Nephron progenitor cell (in vitro differentiated cells): ENCODE measurements at regions not wholly inside any gene's neighbourhood (a gene's known extent, or its start where the extent isn't known, plus 50 kb on each side); places are given as distances from the start of the nearest gene placed in this dataset.
"Not testable (repeated sequence)": the region's sequence is repeated elsewhere in the genome, so short reads cannot be mapped to it uniquely, and the experiment has no call there.

Source experiments
- DNase-seq: peaks from one replicate; pipeline ENCODE4 v3.0.0; 2021
- H3K27ac Mint-ChIP-seq: 2 replicates; pipeline ENCODE4 v1.8.0; 2021; ENCODE audit warnings: mild to moderate bottlenecking, moderate library complexity, mixed read lengths
- H3K27me3 Mint-ChIP-seq: 2 replicates; pipeline ENCODE4 v1.8.0; 2021; ENCODE audit warnings: mild to moderate bottlenecking, low read depth, mixed read lengths; ENCODE audit not compliant: poor library complexity
- H3K36me3 Mint-ChIP-seq: 2 replicates; pipeline ENCODE4 v1.8.0; 2021; ENCODE audit warnings: low read depth, mixed read lengths
- H3K4me1 Mint-ChIP-seq: 2 replicates; pipeline ENCODE4 v1.8.0; 2021; ENCODE audit warnings: mixed read lengths
- H3K4me3 Mint-ChIP-seq: 2 replicates; pipeline ENCODE4 v1.8.0; 2021; ENCODE audit warnings: mild to moderate bottlenecking, moderate library complexity, mixed read lengths
- H3K9me3 Mint-ChIP-seq: 2 replicates; pipeline ENCODE4 v1.8.0; 2021; ENCODE audit warnings: mild to moderate bottlenecking, moderate library complexity, mixed read lengths

DNA sequence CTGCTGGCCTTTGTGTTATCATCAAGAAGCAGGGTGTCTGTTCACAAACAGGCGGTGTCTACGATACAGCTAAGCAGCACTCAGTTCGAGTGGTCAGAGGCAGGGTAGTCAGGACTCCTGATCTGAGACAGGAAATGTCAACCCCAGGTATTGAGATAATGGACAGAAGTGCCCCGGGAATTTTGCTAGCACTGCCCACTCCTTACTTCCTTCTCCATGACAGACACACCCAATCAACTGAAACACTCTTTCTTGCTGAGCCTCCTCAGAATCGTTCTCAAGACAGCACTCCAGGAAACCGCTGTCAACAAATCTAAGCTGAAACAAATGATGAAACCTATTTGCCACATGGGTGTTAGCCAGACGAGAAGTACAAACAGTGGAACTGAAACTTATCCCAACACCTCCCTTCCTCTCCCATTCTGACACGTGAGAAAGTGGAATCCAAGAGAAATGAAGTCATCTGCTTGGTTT is 109.3 kb downstream of the GTF2IRD2B start:
- not testable (repeated sequence) for H3K4me3 Mint-ChIP-seq, H3K27me3 Mint-ChIP-seq, H3K27ac Mint-ChIP-seq, H3K36me3 Mint-ChIP-seq, H3K4me1 Mint-ChIP-seq, DNase-seq, H3K9me3 Mint-ChIP-seq

DNA sequence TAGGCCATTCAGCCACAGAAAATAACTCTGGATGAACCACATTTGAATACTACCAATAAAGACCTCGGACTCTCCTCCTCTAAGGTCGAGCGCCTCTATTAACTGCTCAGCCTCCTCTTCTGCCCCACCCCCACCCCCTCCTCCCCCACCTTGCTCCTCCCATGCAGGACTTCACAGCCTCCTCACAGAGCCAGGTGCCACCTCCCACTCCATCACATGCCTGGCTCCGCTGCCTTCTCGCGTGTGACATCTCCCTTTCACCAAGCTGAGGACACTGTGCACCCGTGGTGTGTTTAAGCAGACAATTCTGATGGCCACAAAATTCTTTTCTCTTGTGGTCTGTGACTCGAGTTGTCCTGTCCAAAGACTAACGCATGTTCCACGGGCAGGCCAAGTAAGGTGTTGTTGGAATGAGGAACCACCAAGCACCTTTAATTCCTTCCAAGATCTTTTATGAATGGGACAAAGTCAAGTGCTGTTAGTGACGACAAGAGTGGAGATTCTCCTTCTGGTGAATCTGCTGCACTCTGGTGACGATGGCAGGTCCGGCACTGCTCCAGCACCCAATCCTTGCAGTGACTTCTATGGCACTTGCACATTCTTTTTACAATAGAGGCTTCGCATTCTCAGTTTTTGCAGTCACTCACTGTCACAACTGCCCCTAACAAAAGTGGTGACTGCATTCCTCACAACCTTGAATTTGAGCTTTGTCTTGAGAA is 113.1 kb downstream of the GTF2IRD2B start:
- not testable (repeated sequence) for H3K4me1 Mint-ChIP-seq, H3K27me3 Mint-ChIP-seq, H3K27ac Mint-ChIP-seq, H3K4me3 Mint-ChIP-seq, H3K9me3 Mint-ChIP-seq, H3K36me3 Mint-ChIP-seq, DNase-seq

DNA sequence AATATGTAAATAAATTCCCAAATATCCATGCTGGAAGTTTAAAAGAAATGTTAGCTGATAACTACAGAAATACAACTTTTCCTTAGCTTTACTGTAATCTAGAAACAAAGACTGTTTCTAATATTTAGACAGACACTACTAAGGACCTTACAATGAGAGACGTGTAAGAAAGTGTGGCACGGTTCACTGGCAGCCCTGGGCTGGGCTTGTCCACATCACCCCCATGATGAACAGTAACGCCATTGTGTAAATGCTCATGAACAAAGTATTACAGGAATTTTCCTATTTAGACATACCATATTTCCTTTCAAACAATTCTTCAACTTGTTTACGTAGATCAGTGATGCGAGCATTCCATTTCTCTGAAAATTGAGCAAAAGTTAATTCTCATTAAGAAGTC is 123.1 kb downstream of the GTF2IRD2B start:
- not testable (repeated sequence) for H3K9me3 Mint-ChIP-seq, H3K27me3 Mint-ChIP-seq, H3K4me3 Mint-ChIP-seq, H3K36me3 Mint-ChIP-seq, H3K27ac Mint-ChIP-seq, DNase-seq, H3K4me1 Mint-ChIP-seq

DNA sequence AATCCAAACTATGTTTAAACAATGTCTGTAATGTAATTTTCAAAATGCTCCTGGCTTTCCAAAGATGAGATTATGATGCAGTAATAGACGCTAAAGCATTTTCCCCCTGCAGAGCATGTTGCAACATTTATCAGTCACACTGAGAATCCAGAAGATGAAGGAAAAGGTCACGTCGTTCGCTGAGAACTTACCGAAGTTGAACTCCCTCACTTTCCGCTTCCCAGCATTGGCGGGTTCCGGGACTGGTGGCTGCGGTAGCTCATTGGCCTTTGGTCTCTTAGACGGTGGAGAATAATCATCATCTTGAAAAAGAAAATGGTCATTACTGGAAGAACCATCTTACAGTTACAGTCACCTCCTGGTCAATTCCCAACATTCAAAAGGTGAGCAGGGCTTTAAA is 124.6 kb downstream of the GTF2IRD2B start:
- not testable (repeated sequence) for H3K36me3 Mint-ChIP-seq, H3K27me3 Mint-ChIP-seq, H3K4me3 Mint-ChIP-seq, H3K9me3 Mint-ChIP-seq, H3K4me1 Mint-ChIP-seq, H3K27ac Mint-ChIP-seq, DNase-seq

DNA sequence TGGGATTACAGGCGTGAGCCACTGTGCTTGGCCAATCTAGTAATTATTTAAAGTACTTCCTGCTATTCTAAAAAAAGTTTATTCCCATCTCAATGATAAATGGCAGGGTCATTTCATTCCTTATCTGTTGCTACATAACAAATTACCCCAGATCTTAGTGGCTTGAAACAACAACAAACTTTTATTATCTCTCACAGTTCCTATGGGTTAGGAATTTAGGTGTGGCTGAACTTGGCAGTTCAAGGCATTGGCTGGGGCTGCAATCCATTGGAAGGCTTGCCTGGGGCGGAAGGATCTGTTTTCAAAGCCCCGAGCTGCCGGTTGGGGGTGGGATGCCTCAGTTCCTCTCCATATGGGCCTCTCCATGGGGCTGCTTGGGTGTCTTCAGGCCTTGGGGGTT is 133.7 kb downstream of the GTF2IRD2B start:
- not testable (repeated sequence) for H3K9me3 Mint-ChIP-seq, DNase-seq, H3K36me3 Mint-ChIP-seq

DNA sequence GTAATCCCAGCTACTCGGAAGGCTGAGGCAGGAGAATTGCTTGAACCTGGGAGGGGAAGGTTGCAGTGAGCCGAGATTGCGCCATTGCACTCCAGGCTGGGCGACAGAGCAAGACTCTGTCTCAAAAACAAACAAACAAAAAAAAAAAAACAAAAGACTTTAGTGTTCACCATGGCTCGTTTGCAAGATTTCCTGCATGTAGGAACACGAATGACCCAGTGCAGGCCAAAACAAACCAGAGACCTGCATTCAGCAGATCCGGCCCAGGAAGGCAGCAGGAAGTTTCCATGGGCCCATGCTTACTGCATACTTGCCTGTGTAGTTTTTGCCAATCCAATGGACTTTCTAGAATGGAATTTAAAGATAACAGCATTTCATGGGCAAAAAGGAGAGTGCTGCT is 137.2 kb downstream of the GTF2IRD2B start:
- not testable (repeated sequence) for H3K27ac Mint-ChIP-seq, H3K36me3 Mint-ChIP-seq, DNase-seq, H3K4me1 Mint-ChIP-seq, H3K27me3 Mint-ChIP-seq, H3K4me3 Mint-ChIP-seq, H3K9me3 Mint-ChIP-seq

More for the DNA sequence above, 133.7 kb downstream of the GTF2IRD2B start:
- not testable (repeated sequence) for H3K4me3 Mint-ChIP-seq, H3K27me3 Mint-ChIP-seq, H3K27ac Mint-ChIP-seq, H3K4me1 Mint-ChIP-seq

DNA sequence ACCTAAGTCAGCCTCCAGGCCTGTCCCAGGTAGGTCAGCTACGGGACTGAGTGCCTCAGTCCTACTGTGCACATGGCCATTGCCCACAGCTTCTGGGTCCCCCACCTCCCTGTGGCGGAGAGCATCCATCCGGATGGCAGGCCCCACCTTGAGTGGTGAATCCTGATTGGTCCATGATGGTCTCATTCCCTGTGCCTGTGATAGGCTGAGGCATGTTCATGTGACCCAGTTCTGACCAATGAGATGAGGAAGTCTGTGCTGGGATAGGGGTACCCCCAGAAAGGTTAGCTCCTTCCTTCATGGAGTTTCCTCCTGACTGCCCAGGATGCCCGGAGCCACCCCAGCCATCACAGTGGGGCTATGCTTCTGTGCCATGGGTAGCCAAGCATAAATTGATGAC is 138.2 kb downstream of the GTF2IRD2B start:
- H3K36me3 Mint-ChIP-seq, H3K4me3 Mint-ChIP-seq, H3K27me3 Mint-ChIP-seq: not testable (repeated sequence)

DNA sequence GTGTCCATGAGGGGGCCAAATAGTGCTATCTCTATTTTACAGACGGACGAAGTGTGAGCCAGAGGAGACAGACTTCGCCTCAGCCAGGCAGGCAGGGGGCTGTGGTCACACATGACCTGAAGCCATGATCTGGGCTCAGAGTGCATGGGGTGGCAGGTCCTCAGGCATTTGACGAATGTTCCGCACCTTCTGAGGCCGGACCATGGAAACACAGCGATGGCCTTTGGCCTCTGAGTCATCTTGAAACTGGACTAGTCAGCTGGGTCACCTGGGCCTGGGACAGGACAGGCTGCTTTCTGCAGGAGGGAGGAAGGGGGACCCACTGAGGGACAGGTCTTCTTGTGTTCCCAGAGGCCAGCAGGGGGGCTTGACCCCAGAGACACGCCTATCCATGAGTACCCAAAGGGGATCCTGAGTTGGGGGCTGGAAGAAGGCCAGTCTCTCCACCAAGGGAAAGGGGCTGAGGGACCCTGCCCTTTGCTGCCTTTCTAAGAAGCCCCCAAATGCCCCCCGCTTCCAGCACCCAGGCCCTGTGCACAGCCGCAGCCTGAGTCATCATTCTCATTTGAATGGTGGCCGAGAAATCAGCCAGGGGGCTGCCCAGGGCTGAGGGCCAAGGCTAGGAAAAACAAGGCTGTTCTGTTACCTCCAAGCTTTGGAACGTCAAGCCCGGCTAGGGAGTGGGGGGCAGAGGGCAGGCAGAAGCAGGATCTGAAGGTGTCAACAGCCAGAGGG is 142.9 kb downstream of the GTF2IRD2B start:
- H3K9me3 Mint-ChIP-seq, H3K27ac Mint-ChIP-seq, H3K4me3 Mint-ChIP-seq, DNase-seq, H3K4me1 Mint-ChIP-seq, H3K27me3 Mint-ChIP-seq, H3K36me3 Mint-ChIP-seq: not testable (repeated sequence)

More for the DNA sequence above, 138.2 kb downstream of the GTF2IRD2B start:
- not testable (repeated sequence) for DNase-seq, H3K27ac Mint-ChIP-seq, H3K9me3 Mint-ChIP-seq, H3K4me1 Mint-ChIP-seq

DNA sequence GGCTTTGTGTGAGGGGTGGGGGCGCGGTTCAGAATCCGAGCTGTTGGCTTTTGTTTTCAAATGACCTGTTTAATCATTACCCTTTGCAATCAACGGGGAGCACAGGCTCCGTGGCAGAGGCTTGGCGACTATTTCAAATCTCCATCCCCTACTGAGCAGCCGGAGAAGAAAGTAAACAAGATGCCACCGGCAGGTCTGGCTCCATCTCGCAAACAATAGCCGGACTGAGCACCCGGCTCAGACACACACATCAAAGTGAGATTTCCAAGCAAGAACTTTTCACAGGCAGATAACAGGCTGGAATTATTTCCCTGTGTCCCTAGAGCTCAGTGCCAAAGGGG is 143.4 kb downstream of the GTF2IRD2B start:
- H3K9me3 Mint-ChIP-seq, DNase-seq, H3K27ac Mint-ChIP-seq, H3K27me3 Mint-ChIP-seq, H3K36me3 Mint-ChIP-seq, H3K4me3 Mint-ChIP-seq, H3K4me1 Mint-ChIP-seq: not testable (repeated sequence)

DNA sequence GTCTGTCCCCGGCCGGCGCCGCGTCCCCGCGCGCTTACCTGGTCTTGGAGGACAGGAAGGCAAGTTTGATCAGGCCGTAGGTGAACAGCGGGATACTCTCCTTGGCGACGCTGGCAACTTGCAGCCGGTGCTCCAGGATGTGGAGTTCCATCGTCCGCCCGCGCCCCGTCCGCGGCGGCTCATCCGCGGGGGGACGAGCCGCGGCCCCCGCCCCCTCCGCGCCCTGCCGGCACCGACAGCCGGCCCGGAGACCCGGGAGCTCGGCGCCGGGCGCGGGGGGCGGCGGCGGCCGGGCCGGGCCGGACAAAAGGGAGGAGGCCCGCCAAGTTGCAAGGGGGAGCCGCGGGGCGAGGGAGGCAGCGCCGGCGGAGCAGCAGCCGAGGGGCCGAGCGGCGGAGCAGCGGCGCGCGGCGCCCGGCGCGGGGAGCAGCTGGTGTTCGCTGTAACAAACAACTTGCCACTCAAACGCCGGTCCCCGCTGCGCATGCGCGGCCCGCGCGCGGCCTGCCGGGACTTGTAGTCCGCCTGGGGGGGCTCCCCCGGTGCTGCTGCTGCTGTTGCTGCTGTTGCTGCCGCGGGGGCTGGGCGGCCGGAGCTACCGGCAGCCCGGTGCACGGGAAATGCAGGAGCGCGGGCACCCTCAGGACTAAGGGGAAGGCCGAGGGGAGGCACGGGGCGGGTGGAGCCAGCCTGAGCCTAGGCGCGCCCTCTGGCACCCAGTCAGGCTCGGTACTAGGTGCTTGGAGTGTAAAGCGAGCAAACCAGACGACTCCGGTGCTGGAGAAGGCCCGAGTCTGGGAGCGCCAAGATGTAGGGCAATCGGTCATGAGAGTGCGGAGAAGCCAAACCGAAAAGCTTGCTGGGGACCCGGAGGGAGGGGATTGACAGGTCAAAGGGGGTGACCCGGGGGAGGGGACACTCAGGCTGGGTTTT is 145.1 kb downstream of the GTF2IRD2B start:
- peak; percentile 44 for DNase-seq
- H3K4me1 Mint-ChIP-seq, H3K36me3 Mint-ChIP-seq, H3K27me3 Mint-ChIP-seq, H3K27ac Mint-ChIP-seq, H3K9me3 Mint-ChIP-seq: not testable (repeated sequence)
- H3K4me3 Mint-ChIP-seq, result peak overlapping the region; percentile 52

DNA sequence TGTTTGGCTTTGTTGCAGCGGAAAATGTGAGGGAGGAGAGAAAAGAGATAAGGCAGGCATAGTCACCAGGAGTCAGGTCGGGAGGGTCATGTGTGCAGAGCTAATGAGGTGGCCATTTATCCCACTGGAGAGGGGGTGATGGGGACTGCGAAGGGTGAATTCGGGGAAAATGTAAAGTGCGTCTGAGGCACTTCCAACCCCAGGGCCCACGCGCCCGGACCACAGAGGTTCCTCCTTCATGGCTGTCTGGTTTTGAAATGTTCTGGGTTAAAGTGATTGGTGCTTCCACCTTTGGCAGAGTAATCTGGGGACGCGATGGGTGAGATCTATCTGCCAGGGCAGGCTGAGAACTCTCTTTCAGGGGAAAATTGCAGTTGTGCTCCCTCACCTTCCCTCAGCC is 145.9 kb downstream of the GTF2IRD2B start:
- H3K4me3 Mint-ChIP-seq, H3K27me3 Mint-ChIP-seq, H3K27ac Mint-ChIP-seq, H3K36me3 Mint-ChIP-seq, H3K4me1 Mint-ChIP-seq, H3K9me3 Mint-ChIP-seq, DNase-seq: not testable (repeated sequence)

DNA sequence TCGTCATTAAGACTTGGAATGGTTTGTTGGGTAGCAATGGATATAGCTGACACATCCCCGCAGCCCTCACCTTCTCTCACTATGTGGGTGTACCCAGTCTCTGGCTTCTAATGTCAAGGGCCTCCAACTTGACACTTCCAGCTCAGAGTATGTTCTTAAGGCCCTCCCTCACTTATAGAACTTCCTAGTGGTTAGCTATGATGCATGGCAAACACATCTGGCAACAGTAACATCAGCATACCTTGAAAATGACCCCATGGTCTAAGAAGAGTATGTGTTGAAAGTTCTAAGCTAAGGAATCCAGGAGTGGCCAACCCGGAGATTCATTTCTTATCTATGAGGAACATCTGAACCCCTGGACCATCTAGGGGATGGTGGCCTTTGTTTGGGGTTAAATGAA is 151.2 kb downstream of the GTF2IRD2B start:
- H3K27ac Mint-ChIP-seq, H3K4me3 Mint-ChIP-seq, DNase-seq, H3K36me3 Mint-ChIP-seq, H3K27me3 Mint-ChIP-seq, H3K4me1 Mint-ChIP-seq, H3K9me3 Mint-ChIP-seq: not testable (repeated sequence)

DNA sequence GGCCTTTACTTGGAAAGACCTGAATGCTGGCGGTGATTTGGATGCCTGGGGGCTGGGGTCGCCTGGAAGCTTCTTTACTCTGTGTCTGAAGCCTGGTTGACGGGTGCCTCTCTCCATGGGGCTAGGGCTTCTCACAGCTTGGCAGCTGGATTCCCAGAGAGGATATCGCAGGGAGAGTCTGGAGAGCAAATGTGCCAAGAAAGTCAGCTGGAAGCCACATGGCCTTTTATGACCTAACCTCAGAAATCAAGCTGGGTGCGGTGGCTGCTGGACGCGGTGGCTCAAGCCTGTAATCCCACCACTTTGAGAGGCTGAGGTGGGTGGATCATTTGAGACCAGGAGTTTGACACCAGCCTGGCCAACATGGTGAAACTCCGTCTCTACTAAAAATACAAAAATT is 147.2 kb upstream of the TRIM73 start:
- H3K4me3 Mint-ChIP-seq, H3K36me3 Mint-ChIP-seq, DNase-seq, H3K27ac Mint-ChIP-seq, H3K9me3 Mint-ChIP-seq, H3K27me3 Mint-ChIP-seq, H3K4me1 Mint-ChIP-seq: not testable (repeated sequence)

DNA sequence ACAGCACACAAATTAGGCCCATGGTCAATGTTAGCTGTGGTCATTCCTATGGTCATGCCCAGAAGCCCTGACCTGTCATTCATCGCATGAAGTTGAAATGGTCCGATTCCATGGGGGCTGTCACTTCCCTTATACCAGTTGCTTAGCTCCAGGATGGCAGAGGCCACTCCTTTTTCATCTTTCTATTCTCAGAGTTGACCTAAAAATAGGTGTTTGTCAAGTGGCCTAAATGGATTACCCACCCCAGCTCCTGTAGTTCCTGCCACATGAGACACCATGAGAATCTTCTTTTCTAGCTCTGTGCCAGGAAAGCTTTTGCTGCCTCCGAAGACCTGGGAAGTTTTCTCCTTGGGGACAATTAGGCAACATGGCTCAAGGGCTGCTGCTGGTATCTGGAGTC is 141.2 kb upstream of the TRIM73 start:
- H3K9me3 Mint-ChIP-seq, DNase-seq, H3K36me3 Mint-ChIP-seq, H3K27ac Mint-ChIP-seq, H3K27me3 Mint-ChIP-seq, H3K4me3 Mint-ChIP-seq, H3K4me1 Mint-ChIP-seq: not testable (repeated sequence)
